ENCODE measurements at regions not wholly inside any gene's neighbourhood (a gene's known extent, or its start where the extent isn't known, plus 50 kb on each side); places are given as distances from the start of the nearest gene placed in this dataset.

GRCh38 chr18:41630232-41630886 is 324.7 kb upstream of the PIK3C3 start:
- no peak overlapping the region for H3K4me3 ChIP-seq (ENCODE audit: low read depth, low read length)
- DNase-seq (ENCODE audit: low read depth) = no peak
- TF ChIP-seq, protein P1, sequence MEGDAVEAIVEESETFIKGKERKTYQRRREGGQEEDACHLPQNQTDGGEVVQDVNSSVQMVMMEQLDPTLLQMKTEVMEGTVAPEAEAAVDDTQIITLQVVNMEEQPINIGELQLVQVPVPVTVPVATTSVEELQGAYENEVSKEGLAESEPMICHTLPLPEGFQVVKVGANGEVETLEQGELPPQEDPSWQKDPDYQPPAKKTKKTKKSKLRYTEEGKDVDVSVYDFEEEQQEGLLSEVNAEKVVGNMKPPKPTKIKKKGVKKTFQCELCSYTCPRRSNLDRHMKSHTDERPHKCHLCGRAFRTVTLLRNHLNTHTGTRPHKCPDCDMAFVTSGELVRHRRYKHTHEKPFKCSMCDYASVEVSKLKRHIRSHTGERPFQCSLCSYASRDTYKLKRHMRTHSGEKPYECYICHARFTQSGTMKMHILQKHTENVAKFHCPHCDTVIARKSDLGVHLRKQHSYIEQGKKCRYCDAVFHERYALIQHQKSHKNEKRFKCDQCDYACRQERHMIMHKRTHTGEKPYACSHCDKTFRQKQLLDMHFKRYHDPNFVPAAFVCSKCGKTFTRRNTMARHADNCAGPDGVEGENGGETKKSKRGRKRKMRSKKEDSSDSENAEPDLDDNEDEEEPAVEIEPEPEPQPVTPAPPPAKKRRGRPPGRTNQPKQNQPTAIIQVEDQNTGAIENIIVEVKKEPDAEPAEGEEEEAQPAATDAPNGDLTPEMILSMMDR (conservative IDR thresholded peaks at IDR 0.05; ENCODE audit: low read depth, low read length) = no peak

- peak; percentile 45 for DNase-seq (ENCODE audit: low read depth)
- H3K4me3 ChIP-seq (ENCODE audit: low read depth, low read length) = no peak overlapping the region
- TF ChIP-seq, protein P1 (conservative IDR thresholded peaks at IDR 0.05; ENCODE audit: low read depth, low read length) = no peak
Measured at GRCh38 chr18:41624460-41624859, 330.6 kb upstream of the PIK3C3 start.

DNA sequence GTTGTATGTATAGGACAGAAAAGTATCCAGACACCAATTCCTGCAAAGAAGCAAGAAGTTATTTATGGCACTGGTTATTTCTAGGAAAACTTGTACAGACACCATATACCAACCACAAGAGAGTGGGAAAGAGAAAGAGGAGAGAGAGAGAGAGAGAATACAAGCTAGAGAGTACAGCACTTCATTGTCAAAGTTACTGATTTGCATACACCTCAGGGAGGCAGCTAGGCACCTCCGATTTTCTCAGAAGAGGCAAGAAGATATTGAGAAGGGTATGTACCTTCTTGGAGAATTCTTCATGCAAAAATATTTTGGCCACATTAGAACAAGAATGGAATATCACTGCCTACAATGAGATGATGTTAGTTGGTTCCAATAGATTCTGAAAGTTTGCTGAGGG is 333.9 kb upstream of the PIK3C3 start:
- no peak for DNase-seq (ENCODE audit: low read depth)
- TF ChIP-seq, protein P1 (conservative IDR thresholded peaks at IDR 0.05; ENCODE audit: low read depth, low read length) = no peak
- no peak overlapping the region for H3K4me3 ChIP-seq (ENCODE audit: low read depth, low read length)

- H3K4me3 ChIP-seq (ENCODE audit: low read depth, low read length) = no peak overlapping the region
- TF ChIP-seq, protein P1 (conservative IDR thresholded peaks at IDR 0.05; ENCODE audit: low read depth, low read length) = no peak
- no peak for DNase-seq (ENCODE audit: low read depth)
Measured at GRCh38 chr18:41618147-41618546, 336.9 kb upstream of the PIK3C3 start.

DNA sequence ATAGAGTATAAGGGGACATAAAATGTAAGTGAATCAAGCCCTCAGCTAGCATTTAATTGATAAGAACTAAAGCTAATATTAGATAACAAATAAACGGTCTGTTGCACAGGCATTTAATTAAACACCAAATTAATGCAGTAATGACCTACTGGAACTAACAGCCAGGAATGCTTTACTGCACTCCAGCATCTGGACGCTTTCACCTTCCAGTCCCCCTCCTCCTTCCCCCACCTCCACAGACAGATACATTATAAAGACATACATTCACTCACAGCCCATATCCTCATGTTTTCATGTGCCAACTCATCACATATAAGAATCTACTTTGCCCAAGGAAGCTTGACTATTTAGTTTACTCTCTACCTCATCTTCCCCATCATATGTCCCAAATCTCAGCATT is 337.4 kb upstream of the PIK3C3 start:
- no peak for DNase-seq (ENCODE audit: low read depth)
- no peak overlapping the region for H3K4me3 ChIP-seq (ENCODE audit: low read depth, low read length)
- TF ChIP-seq, protein P1 (conservative IDR thresholded peaks at IDR 0.05; ENCODE audit: low read depth, low read length) = no peak

DNA sequence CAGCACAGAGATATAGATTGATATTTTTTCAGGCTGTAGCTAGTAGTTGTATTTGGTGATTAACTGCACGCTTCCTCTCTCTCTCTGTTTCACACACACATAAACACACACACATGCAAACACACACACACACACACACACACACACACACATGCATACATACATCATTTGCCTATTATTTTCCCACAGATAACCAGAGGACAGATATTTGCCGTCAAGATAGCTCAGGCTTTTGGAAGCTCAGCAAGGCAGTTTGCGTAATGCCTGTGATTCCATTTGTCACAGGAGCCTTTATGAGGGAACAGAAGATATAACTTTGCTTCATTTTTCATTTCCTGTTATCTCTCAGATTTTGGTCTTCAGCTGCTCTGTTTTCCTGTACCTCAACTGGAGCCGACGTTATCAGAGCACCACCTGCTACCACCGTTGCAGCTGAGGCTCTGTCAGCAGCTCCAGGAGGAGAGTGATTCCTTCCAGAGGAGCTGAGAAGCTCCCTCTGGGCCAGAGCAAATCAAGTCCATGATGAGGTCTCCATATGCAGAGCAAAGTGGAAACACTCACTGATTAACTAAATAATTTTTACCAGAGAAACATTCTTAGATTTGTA is 341.9 kb upstream of the PIK3C3 start:
- TF ChIP-seq, protein P1 (conservative IDR thresholded peaks at IDR 0.05; ENCODE audit: low read depth, low read length) = no peak
- H3K4me3 ChIP-seq (ENCODE audit: low read depth, low read length) = no peak overlapping the region
- DNase-seq (ENCODE audit: low read depth) = no peak

DNA sequence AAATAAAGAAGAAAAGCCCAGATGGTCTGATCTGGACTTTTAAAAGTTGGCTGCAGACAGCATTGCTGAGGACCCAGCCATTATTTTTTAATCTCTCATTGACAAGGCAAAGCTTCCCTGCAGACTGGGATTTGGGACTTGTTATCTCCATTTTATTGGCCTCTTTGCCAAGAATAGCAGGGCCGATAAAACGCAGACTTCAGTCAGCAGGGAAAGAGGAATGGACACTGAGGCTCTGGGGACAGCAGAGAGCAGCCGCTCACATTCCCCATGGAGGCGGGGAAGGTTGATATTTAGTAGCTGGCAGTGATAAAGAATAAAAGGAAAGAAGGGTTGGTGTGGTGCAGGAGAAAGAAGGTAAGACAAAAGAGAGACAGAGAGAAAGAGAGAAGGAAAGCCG is 350.1 kb upstream of the PIK3C3 start:
- no peak overlapping the region for H3K4me3 ChIP-seq (ENCODE audit: low read depth, low read length)
- DNase-seq (ENCODE audit: low read depth) = no peak
- TF ChIP-seq, protein P1 (conservative IDR thresholded peaks at IDR 0.05; ENCODE audit: low read depth, low read length) = no peak
